GM10266 (cell line): ENCODE measurements at regions not wholly inside any gene's neighbourhood (a gene's known extent, or its start where the extent isn't known, plus 50 kb on each side); places are given as distances from the start of the nearest gene placed in this dataset.

Experiments used
- DNase-seq: peaks from one replicate; pipeline ENCODE4 v3.0.0; 2012; ENCODE audit errors: extremely low spot score
- CTCF ChIP-seq: IDR thresholded peaks from 2 replicates; pipeline ENCODE4 v1.5.1; 2012; ENCODE audit warnings: mild to moderate bottlenecking, low read depth; ENCODE audit not compliant: control insufficient read depth, insufficient read depth; ENCODE audit errors: missing control alignments

DNA sequence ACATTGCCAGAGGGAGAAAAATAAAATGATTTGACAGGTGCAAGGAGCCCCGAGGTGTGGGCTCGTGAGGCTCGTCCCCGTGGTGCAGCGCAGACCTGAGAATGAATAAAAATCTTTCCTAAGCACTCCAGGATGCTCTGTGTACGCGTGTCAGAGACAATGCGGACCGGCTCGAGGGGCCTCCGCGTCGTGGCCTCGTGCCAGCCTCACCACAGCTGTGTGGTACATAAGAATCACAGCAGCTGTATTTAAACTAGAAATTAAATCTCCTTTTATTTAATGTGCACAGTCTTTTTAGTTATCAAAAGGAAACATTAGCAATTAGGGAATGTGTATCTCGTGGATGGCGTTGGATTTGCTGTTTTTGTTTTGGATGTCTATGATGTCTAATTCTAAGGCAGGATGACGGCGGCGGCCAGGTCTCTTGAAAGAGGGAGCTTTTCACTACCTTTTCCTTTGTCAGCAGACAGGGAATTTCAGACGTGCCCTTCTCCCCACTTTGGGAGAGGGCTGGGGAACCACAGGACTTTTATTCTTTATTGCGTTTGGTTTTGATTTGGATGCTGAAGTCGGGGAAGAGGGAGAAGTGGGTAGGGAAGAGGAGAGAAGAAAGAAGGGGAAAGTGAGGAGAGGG is 365.3 kb upstream of the SHH start:
- no peak for DNase-seq
- TF ChIP-seq CTCF = no peak

DNA sequence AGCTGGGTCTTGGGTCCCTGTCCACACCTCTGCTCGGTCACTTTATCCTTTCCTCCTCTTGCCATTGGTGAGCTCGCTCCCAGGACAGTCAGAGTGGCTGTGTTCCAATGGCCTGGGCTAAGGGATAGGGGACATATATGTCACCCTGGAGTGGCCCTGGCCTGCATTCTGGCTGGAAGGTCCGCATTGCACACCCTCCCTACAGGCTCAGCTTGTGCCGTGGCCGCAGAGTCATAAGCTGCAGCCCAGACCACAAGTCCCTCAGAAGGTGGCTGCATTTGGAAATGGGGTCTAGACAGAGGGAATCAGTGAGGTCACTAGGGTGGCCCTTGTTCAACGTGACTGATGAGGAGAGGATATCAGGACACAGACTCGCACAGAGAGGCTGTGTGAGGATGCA is 363.8 kb upstream of the SHH start:
- TF ChIP-seq CTCF = no peak
- no peak for DNase-seq

DNA sequence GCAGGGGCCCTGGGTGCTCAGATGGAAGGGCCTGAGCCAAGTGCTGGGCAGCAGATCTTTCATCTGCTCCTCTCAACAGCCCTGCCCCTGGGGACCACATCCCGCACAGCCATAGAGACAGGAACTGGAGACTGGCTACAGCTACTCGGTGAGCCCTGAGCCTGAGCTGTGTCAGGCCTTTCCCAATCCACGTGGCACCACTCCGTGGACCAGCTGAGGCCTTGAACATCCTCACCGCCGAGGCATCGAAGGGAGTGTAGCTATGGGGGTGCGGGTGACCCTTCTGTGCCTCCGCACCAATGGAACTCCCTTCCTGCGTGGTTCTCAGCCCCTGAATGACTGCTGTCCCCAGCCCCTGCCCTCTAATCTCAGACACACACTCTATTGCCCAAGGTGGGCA is 362.7 kb upstream of the SHH start:
- DNase-seq = no peak
- no peak for TF ChIP-seq CTCF

DNA sequence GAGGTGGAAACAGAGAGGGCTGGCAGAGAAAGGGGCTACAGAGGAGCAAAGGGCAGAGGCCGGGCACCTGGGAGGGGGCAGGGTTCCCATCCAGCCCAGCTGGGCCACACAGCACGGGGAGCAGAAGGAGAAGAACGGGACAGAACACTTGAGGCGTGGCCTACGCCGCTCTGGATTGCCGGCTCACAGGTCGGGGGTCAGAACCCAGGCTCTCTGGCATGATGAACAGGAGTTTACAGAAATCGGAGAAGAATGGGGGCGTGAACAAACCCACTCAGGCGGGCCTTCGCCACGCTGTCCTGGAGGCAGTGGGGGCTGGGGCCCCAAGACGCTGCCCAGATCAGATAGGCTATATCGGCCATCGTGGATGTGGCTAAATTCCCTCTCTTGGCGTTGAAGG is 362.2 kb upstream of the SHH start:
- no peak for TF ChIP-seq CTCF
- DNase-seq = no peak

DNA sequence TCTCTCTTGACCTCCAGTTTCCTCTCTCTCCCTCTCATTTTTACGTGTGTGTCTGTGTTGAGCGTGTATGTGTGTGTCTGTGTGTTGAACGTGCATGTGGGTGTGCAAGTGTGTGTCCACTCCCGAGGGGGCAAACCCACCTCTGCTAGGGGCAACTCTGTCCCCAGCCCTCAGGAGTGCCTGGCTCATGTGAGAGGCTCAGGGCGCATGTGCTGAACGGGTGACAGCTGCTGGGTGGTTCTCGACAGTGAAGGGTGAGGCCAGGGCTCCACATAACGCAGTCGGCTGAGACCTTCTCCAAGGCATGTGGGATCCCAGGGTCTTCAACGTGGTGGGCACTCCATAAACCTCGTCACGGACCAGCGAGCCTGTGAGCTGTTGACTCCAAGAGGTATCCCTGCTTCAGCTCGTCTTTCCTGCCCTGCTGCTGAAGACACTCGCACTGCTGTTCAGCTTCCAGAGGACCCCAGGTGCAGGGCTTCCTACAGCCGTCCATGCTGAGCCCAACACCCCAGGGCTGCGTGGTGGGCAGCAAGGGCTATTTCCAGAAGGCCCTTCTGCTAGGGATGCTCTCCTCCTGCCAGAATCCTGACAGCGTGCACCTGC is 361.6 kb upstream of the SHH start:
- no peak for TF ChIP-seq CTCF
- DNase-seq = no peak

DNA sequence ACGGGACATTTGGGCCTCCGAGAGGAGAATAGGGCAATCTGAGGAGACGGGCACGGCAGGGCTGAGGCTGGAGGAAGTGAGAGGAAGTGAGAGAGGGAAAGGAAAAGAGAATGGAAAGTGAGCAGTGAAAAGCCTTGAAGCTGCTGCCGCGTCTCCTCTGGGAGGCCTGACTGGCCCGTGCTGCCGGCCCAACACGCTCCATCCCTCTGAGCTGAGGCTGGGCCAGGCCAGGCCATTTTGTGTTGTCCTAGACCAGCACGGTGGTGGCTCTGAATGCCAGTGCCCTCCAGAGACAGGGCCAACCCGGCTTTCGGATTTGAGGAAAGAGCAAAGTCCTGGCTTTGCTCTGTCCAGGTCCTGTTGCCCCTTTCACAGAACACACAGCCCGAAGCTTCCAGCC is 361.1 kb upstream of the SHH start:
- no peak for TF ChIP-seq CTCF

GRCh38 chr7:156172638-156173037 is 360.4 kb upstream of the SHH start:
- no peak for DNase-seq
- no peak for TF ChIP-seq CTCF

More for the DNA sequence above, 361.1 kb upstream of the SHH start:
- DNase-seq = no peak
